IMR-90 (cell line): ENCODE measurements at regions not wholly inside any gene's neighbourhood (a gene's known extent, or its start where the extent isn't known, plus 50 kb on each side); places are given as distances from the start of the nearest gene placed in this dataset.
A peak's percentile ranks its signal among the peaks of the same experiment; 100 is the strongest.

ENCODE experiments used
- ATAC-seq: fragments of 200-7000 bp; cut with Tn5 transposase; 2 replicates; pipeline ENCODE4 v1.9.1; 2020; ENCODE audit warnings: low read depth, mild to moderate bottlenecking, moderate library complexity
- BruUV-seq: library from RNA; stranded (reverse); fragments of 400-500 nt; replicated peaks from 2 replicates; lab custom pipeline; 2021; lab: Mats Ljungman, UMichigan
- CTCF ChIA-PET: fragments of 300-600 bp; formaldehyde crosslinking; extraction: SDS; loops from one replicate; lab custom pipeline; 2021; ENCODE audit warnings: antibody characterized with exemption; lab: Yijun Ruan, JAX
- POLR2A ChIA-PET: fragments of 300-600 bp; sonication (Branson Sonifier 250); formaldehyde crosslinking; loops from one replicate; lab custom pipeline; 2022; ENCODE audit warnings: antibody characterized with exemption; ENCODE audit not compliant: unreplicated experiment; lab: Charles Lee
- DNase-seq: peaks from one replicate; pipeline ENCODE4 v3.0.0; 2013
- H2AFZ ChIP-seq: replicated peaks from 2 replicates; pipeline ENCODE3; 2013; ENCODE audit warnings: low read length, mild to moderate bottlenecking; ENCODE audit not compliant: poor library complexity
- H2AK5ac ChIP-seq: 2 replicates; pipeline ENCODE4 v1.6.1; 2013; ENCODE audit warnings: low read depth, low read length, inconsistent platforms
- H2AK9ac ChIP-seq: replicated peaks from 2 replicates; pipeline ENCODE3; 2013; ENCODE audit warnings: mild to moderate bottlenecking, low read depth, low read length, moderate library complexity; ENCODE audit not compliant: poor library complexity
- H2BK120ac ChIP-seq: 2 replicates; pipeline ENCODE4 v1.6.1; 2013; ENCODE audit warnings: low read depth, low read length, inconsistent platforms
- H2BK15ac ChIP-seq: 3 replicates; pipeline ENCODE4 v1.6.1; 2013; ENCODE audit warnings: low read depth, low read length, inconsistent platforms
- H2BK20ac ChIP-seq: 2 replicates; pipeline ENCODE4 v1.6.1; 2013; ENCODE audit warnings: low read depth, mild to moderate bottlenecking, inconsistent platforms, low read length, moderate library complexity
- H2BK5ac ChIP-seq: 2 replicates; pipeline ENCODE4 v1.6.1; 2013; ENCODE audit warnings: mild to moderate bottlenecking, low read depth, low read length, inconsistent platforms; ENCODE audit not compliant: poor library complexity, severe bottlenecking
- H3K14ac ChIP-seq: replicated peaks from 2 replicates; pipeline ENCODE4 v1.6.1; 2013; ENCODE audit warnings: low read depth, low read length, inconsistent platforms
- H3K18ac ChIP-seq: 2 replicates; pipeline ENCODE4 v1.6.1; 2013; ENCODE audit warnings: low read depth, low read length, control low read depth
- H3K23ac ChIP-seq: 2 replicates; pipeline ENCODE4 v1.6.1; 2013; ENCODE audit warnings: low read depth, low read length, inconsistent platforms
- H3K27ac ChIP-seq: 2 replicates; pipeline ENCODE4 v1.5.1; 2013; ENCODE audit warnings: mild to moderate bottlenecking, control low read depth, low read length; ENCODE audit not compliant: insufficient read depth
- H3K27me3 ChIP-seq: 2 replicates; pipeline ENCODE4 v1.6.1; 2013; ENCODE audit warnings: low read length; ENCODE audit not compliant: control insufficient read depth, insufficient read depth
- H3K36me3 ChIP-seq: 2 replicates; pipeline ENCODE4 v1.6.1; 2013; ENCODE audit warnings: low read length, mixed read lengths; ENCODE audit not compliant: control insufficient read depth, insufficient read depth
- H3K4ac ChIP-seq: 2 replicates; pipeline ENCODE4 v1.6.1; 2013; ENCODE audit warnings: low read depth, low read length, inconsistent platforms
- H3K4me1 ChIP-seq: 2 replicates; pipeline ENCODE4 v1.6.1; 2013; ENCODE audit warnings: low read length, mixed read lengths; ENCODE audit not compliant: control insufficient read depth, insufficient read depth
- H3K4me2 ChIP-seq: 2 replicates; pipeline ENCODE4 v1.6.1; 2013; ENCODE audit warnings: low read depth, mild to moderate bottlenecking, control low read depth, low read length, moderate library complexity
- H3K4me3 ChIP-seq: 2 replicates; pipeline ENCODE4 v1.5.1; 2013; ENCODE audit warnings: low read depth, mild to moderate bottlenecking, control low read depth, low read length, moderate library complexity; ENCODE audit not compliant: insufficient read depth
- H3K56ac ChIP-seq: 2 replicates; pipeline ENCODE4 v1.6.1; 2013; ENCODE audit warnings: low read length, inconsistent platforms; ENCODE audit not compliant: insufficient read depth; ENCODE audit errors: extremely low read depth
- H3K79me1 ChIP-seq, 2 experiments: 2 replicates each; pipeline ENCODE4 v1.6.1; 2013; ENCODE audit warnings: low read length in 2 of 2, inconsistent platforms in 1 of 2, low read depth in 1 of 2
- H3K9ac ChIP-seq: 2 replicates; pipeline ENCODE4 v1.6.1; 2013; ENCODE audit warnings: low read depth, low read length, control low read depth
- H3K9me1 ChIP-seq: 2 replicates; pipeline ENCODE4 v1.6.1; 2013; ENCODE audit warnings: low read length, inconsistent platforms; ENCODE audit not compliant: insufficient read depth
- H3K9me3 ChIP-seq: 2 replicates; pipeline ENCODE4 v1.6.1; 2013; ENCODE audit warnings: low read length; ENCODE audit not compliant: control insufficient read depth, insufficient read depth
- H4K20me1 ChIP-seq: 2 replicates; pipeline ENCODE4 v1.6.1; 2013; ENCODE audit warnings: low read length, inconsistent platforms; ENCODE audit not compliant: insufficient read depth
- H4K5ac ChIP-seq: 2 replicates; pipeline ENCODE4 v1.6.1; 2013; ENCODE audit warnings: mild to moderate bottlenecking, low read depth, low read length, control low read depth
- H4K8ac ChIP-seq, 2 experiments: 2 replicates each; pipeline ENCODE4 v1.6.1; 2013; ENCODE audit warnings: low read depth in 2 of 2, low read length in 2 of 2, control low read depth in 1 of 2, inconsistent platforms in 1 of 2
- H4K91ac ChIP-seq: 2 replicates; pipeline ENCODE4 v1.6.1; 2013; ENCODE audit warnings: low read depth, low read length, inconsistent platforms; ENCODE audit not compliant: insufficient read depth
- CEBPB ChIP-seq: IDR thresholded peaks from 2 replicates; pipeline ENCODE4 v1.6.1; 2012; ENCODE audit warnings: low read depth, low read length, improper control_type of control experiment
- MXI1 ChIP-seq: IDR thresholded peaks from 2 replicates; pipeline ENCODE4 v1.6.1; 2012; ENCODE audit warnings: low read depth, mild to moderate bottlenecking, low read length, moderate library complexity, borderline replicate concordance
- RAD21 ChIP-seq: IDR thresholded peaks from 2 replicates; pipeline ENCODE4 v1.6.1; 2012; ENCODE audit warnings: low read length, improper control_type of control experiment
- WGBS, 2 experiments: methylation state at CpG; one replicate each; pipeline versions ENCODE4 v1.1.5 to v1.1.7; 2013; ENCODE audit warnings: missing lambda C conversion rate in 2 of 2; ENCODE audit not compliant: insufficient read length in 1 of 2; ENCODE audit errors: extremely low coverage in 2 of 2; 5-methylcytosine and 5-hydroxymethylcytosine counted together
- dilution Hi-C: fragments of 300-500 bp; cut with HindIII; formaldehyde crosslinking; loops from one replicate; pipeline ENCODE4 v1.14.3; 2018; ENCODE audit warnings: low sequenced_read_pairs; ENCODE audit not compliant: unreplicated experiment
- in situ Hi-C: fragments of 300-500 bp; cut with MboI; formaldehyde crosslinking; loops from 3 replicates; pipeline ENCODE4 v1.14.3; 2019; ENCODE audit warnings: low sequenced_read_pairs, inconsistent platforms, mixed read lengths
- intact Hi-C: fragments of 100-400 bp; cut with micrococcal nuclease; formaldehyde crosslinking; loops from 2 replicates; pipeline ENCODE4 v1.10.0; 2022
- TF ChIP-seq, protein P1 (sequence below): conservative IDR thresholded peaks from 2 replicates; pipeline ENCODE4 v1.5.1; 2012; ENCODE audit warnings: mild to moderate bottlenecking, low read depth, low read length, improper control_type of control experiment

GRCh38 chr5:126335886-126336285 lies 87.3 kb upstream of the GRAMD2B start:
- CTCF ChIA-PET = no interaction called here
- Histone ChIP-seq H3K79me1 (no peaks in the 10 kb centered on the region), H3K4me3 (no peak overlapping the region), H3K14ac (no peak overlapping the region), H4K5ac (no peak overlapping the region), H3K9me1 (no peaks in the 10 kb centered on the region), H2BK15ac (no peak overlapping the region), H3K9ac (no peak overlapping the region), H3K56ac (no peak overlapping the region), H2AK9ac (no peak overlapping the region), H2AFZ (no peak overlapping the region), H2AK5ac (no peak overlapping the region), H3K36me3 (no peaks in the 10 kb centered on the region), H2BK5ac (no peak overlapping the region), H2BK20ac (no peak overlapping the region), H3K27ac (no peak overlapping the region), H4K91ac (no peak overlapping the region), H4K8ac (no peak overlapping the region), H2BK120ac (no peak overlapping the region), H4K20me1 (no peaks in the 10 kb centered on the region), H3K23ac (0 out of 2 replicates have a peak overlapping the region, but pooled peaks have one; percentile 49), H3K4me1 (no peaks in the 10 kb centered on the region), H3K4ac (no peak overlapping the region), H3K4me2 (no peak overlapping the region), H3K9me3 (no peaks in the 10 kb centered on the region), H3K18ac (no peak overlapping the region), H3K27me3 (peaks cover 7% of the 10 kb centered on the region)
- POLR2A ChIA-PET = no interaction called here
- TF ChIP-seq MXI1 (no peak), RAD21 (no peak), CEBPB (peak; percentile 23; the same call in 1 of the 2 replicates)
- TF ChIP-seq, protein P1, sequence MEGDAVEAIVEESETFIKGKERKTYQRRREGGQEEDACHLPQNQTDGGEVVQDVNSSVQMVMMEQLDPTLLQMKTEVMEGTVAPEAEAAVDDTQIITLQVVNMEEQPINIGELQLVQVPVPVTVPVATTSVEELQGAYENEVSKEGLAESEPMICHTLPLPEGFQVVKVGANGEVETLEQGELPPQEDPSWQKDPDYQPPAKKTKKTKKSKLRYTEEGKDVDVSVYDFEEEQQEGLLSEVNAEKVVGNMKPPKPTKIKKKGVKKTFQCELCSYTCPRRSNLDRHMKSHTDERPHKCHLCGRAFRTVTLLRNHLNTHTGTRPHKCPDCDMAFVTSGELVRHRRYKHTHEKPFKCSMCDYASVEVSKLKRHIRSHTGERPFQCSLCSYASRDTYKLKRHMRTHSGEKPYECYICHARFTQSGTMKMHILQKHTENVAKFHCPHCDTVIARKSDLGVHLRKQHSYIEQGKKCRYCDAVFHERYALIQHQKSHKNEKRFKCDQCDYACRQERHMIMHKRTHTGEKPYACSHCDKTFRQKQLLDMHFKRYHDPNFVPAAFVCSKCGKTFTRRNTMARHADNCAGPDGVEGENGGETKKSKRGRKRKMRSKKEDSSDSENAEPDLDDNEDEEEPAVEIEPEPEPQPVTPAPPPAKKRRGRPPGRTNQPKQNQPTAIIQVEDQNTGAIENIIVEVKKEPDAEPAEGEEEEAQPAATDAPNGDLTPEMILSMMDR = no peak
- dilution Hi-C loops (no loop called here), intact Hi-C loops (loop anchor here (5.0 kb wide), 1 partner anchor 466 kb away; no protein-coding TSS in a partner anchor), in situ Hi-C loops (no loop called here)
- BruUV-seq = no TSS peak
- ATAC-seq (peak; percentile 72), DNase-seq (peak; percentile 18)
- WGBS, 2 experiments = no CpG with 5 or more reads among the region's 2 CpGs
